Smooth muscle cell (in vitro differentiated cells): ENCODE measurements at regions not wholly inside any gene's neighbourhood (a gene's known extent, or its start where the extent isn't known, plus 50 kb on each side); places are given as distances from the start of the nearest gene placed in this dataset.
A peak's percentile ranks its signal among the peaks of the same experiment; 100 is the strongest.
"Not testable (repeated sequence)": the region's sequence is repeated elsewhere in the genome, so short reads cannot be mapped to it uniquely, and the experiment has no call there.

Experiments used
- DNase-seq: peaks from one replicate; lab custom pipeline; 2025; ENCODE audit not compliant: unreplicated experiment; lab: John Stamatoyannopoulos, UW
- H2AFZ ChIP-seq: fragments of 200-600 bp; sonication (generic); 2 replicates; pipeline ENCODE4 v1.6.0; 2016; ENCODE audit warnings: antibody characterized with exemption, low read depth, mild to moderate bottlenecking
- H3F3A ChIP-seq: fragments of 200-600 bp; sonication (generic); 2 replicates; pipeline ENCODE4 v1.6.0; 2017; ENCODE audit warnings: antibody characterized with exemption, low read depth
- H3K27ac ChIP-seq: fragments of 200-600 bp; sonication (generic); 2 replicates; pipeline ENCODE4 v1.5.1; 2016; ENCODE audit warnings: low read depth, mild to moderate bottlenecking
- H3K27me3 ChIP-seq: fragments of 200-600 bp; sonication (generic); 2 replicates; pipeline ENCODE4 v1.6.1; 2016; ENCODE audit warnings: low read depth, mild to moderate bottlenecking
- H3K36me3 ChIP-seq: fragments of 200-600 bp; sonication (generic); 2 replicates; pipeline ENCODE4 v1.5.1; 2016; ENCODE audit warnings: low read depth
- H3K4me1 ChIP-seq: fragments of 200-600 bp; sonication (generic); 2 replicates; pipeline ENCODE4 v1.5.1; 2016; ENCODE audit warnings: low read depth
- H3K4me2 ChIP-seq: fragments of 200-600 bp; sonication (generic); 2 replicates; pipeline ENCODE4 v1.6.0; 2016; ENCODE audit warnings: mild to moderate bottlenecking
- H3K4me3 ChIP-seq: fragments of 200-600 bp; sonication (generic); 2 replicates; pipeline ENCODE4 v1.5.1; 2016; ENCODE audit warnings: mild to moderate bottlenecking
- H3K79me2 ChIP-seq: fragments of 200-600 bp; sonication (generic); 2 replicates; pipeline ENCODE4 v1.6.0; 2016; ENCODE audit warnings: low read depth, mild to moderate bottlenecking
- H3K9ac ChIP-seq: fragments of 200-600 bp; sonication (generic); 2 replicates; pipeline ENCODE4 v1.6.0; 2016; ENCODE audit warnings: low read depth
- H3K9me3 ChIP-seq: fragments of 200-600 bp; sonication (generic); replicated peaks from 2 replicates; pipeline ENCODE4 v1.5.1; 2016; ENCODE audit warnings: low read depth
- H4K20me1 ChIP-seq: fragments of 200-600 bp; sonication (generic); 2 replicates; pipeline ENCODE4 v1.6.0; 2016; ENCODE audit warnings: low read depth
- WGBS: methylation state at CpG from one replicate; pipeline ENCODE4 v1.1.7; 2016; ENCODE audit warnings: low lambda C conversion rate; 5-methylcytosine and 5-hydroxymethylcytosine counted together
- TF ChIP-seq, protein P1 (sequence below): fragments of 200-600 bp; sonication (generic); IDR thresholded peaks from 2 replicates; pipeline ENCODE4 v1.5.1; 2017; ENCODE audit warnings: borderline replicate concordance, mild to moderate bottlenecking, antibody characterized with exemption; ENCODE audit not compliant: insufficient read depth, poor library complexity, severe bottlenecking

DNA sequence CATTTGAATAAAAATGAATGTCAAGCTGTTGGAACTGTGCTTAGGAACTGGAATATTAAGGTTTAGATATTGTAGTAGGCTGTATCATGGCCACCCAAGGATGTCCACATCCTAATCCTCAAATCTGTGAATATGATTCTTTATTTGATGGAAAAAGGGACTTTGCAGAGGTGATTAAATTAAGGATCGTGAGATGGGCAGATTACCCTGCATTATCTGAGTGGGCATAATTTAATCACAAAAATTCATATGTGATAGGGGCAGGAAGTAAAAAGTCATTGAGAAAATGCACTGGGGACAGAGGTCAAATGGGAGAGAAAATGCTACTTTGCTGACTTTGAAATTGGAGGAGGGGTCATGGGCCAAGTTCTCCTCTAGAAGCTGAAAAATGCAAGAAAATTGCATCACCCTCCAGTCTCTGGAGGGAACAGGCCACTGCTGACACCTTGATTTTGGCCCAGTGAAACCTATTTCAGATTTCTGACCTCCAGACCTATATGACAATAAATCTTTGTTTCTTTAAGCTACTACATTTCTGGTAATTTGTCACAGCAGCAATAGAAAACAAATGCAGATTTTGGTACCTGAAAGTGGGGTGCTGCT lies 521.4 kb downstream of the PCDH7 start:
- no peaks in the 10 kb centered on the region for H4K20me1 ChIP-seq
- H3F3A ChIP-seq: no peaks in the 10 kb centered on the region
- WGBS: 100% methylated on average over 1 of the region's 1 CpG
- no peaks in the 10 kb centered on the region for H3K9me3 ChIP-seq
- H3K27me3 ChIP-seq: no peaks in the 10 kb centered on the region
- no peaks in the 10 kb centered on the region for H3K36me3 ChIP-seq
- H3K9ac ChIP-seq: no peak overlapping the region
- no peak overlapping the region for H3K4me3 ChIP-seq
- no peak overlapping the region for H3K27ac ChIP-seq
- H3K4me2 ChIP-seq: no peak overlapping the region
- H2AFZ ChIP-seq: no peak overlapping the region
- no peaks in the 10 kb centered on the region for H3K79me2 ChIP-seq
- TF ChIP-seq, protein P1, sequence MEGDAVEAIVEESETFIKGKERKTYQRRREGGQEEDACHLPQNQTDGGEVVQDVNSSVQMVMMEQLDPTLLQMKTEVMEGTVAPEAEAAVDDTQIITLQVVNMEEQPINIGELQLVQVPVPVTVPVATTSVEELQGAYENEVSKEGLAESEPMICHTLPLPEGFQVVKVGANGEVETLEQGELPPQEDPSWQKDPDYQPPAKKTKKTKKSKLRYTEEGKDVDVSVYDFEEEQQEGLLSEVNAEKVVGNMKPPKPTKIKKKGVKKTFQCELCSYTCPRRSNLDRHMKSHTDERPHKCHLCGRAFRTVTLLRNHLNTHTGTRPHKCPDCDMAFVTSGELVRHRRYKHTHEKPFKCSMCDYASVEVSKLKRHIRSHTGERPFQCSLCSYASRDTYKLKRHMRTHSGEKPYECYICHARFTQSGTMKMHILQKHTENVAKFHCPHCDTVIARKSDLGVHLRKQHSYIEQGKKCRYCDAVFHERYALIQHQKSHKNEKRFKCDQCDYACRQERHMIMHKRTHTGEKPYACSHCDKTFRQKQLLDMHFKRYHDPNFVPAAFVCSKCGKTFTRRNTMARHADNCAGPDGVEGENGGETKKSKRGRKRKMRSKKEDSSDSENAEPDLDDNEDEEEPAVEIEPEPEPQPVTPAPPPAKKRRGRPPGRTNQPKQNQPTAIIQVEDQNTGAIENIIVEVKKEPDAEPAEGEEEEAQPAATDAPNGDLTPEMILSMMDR: no peak
- DNase-seq: no peak
- H3K4me1 ChIP-seq: no peaks in the 10 kb centered on the region

DNA sequence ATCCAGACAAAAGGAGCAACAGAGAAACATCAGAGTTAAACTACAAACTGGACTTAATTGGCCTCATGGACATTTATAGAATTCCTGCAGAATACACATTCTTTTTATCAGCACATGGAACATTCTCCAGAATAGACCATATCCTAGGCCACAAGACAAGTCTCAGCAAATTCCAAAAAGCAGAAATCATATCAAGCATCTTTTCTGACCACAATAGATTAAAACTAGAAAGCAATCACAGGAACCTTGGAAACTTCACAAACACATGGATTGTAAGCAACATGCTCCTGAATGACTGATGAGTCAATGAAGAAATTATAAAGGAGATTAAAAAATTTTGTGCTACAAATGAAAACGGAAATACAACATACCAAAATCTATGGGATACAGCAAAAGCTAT lies 526.7 kb downstream of the PCDH7 start:
- Histone ChIP-seq H2AFZ (peak overlapping the region; percentile 46), H3K36me3 (no peaks in the 10 kb centered on the region), H3F3A (no peaks in the 10 kb centered on the region), H3K9ac (no peak overlapping the region), H3K4me2 (peak overlapping the region; percentile 27), H3K4me3 (no peak overlapping the region), H3K27me3 (no peaks in the 10 kb centered on the region), H3K27ac (peak overlapping the region; percentile 62), H4K20me1 (no peaks in the 10 kb centered on the region), H3K4me1 (no peaks in the 10 kb centered on the region), H3K79me2 (no peaks in the 10 kb centered on the region), H3K9me3 (no peaks in the 10 kb centered on the region)
- TF ChIP-seq, protein P1: no peak
- 55% methylated on average over 1 of the region's 1 CpG for WGBS
- DNase-seq: no peak

DNA sequence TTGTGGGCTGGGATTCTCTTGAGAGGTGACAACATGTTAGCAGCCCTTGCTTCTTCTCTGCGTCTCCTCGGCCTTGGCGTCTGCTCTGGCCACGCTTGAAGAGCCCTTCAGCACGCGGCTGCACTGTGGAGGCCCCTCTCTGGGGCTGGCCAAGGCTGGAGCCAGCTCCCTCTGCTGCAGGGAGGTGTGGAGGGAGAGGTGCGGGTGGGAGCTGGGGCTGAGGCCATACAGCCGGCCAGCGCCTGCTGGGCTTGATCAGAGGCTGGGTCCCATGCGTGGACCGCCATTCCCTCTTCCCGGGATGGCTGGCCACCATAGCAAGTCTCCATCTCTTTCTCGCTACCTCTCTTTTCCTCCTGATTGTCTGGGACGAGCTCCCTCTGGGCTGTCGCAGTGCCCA lies 539.0 kb downstream of the PCDH7 start:
- H3K4me2 ChIP-seq: no peak overlapping the region
- H3K4me3 ChIP-seq: no peak overlapping the region
- H3K27me3 ChIP-seq: no peaks in the 10 kb centered on the region
- no peaks in the 10 kb centered on the region for H4K20me1 ChIP-seq
- no peak overlapping the region for H3K27ac ChIP-seq
- H3K36me3 ChIP-seq: no peaks in the 10 kb centered on the region
- 92% methylated on average over 15 of the region's 15 CpGs for WGBS
- no peak for DNase-seq
- TF ChIP-seq, protein P1: no peak
- no peaks in the 10 kb centered on the region for H3K79me2 ChIP-seq
- no peaks in the 10 kb centered on the region for H3F3A ChIP-seq
- no peak overlapping the region for H2AFZ ChIP-seq
- no peaks in the 10 kb centered on the region for H3K9me3 ChIP-seq
- H3K4me1 ChIP-seq: no peaks in the 10 kb centered on the region
- H3K9ac ChIP-seq: no peak overlapping the region

DNA sequence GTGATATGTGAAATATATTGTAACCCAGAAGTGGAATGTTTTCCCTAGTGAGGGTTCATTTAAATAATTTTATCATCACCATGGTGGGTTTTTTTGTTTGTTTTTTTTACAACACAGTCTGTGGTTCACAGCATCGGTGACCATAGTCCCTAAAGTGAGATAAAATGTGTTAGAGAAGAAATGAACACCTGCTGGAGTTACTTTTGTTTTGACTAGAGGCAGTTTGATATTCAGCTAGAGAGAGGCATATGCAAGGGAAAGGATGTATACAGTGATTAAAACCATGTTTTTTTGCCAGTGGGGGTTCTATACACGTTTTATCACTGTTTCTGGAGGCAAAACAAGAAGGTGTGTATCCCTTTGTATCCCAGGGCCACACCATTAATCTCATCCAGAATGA lies 541.5 kb downstream of the PCDH7 start:
- no peak overlapping the region for H3K4me3 ChIP-seq
- H3K36me3 ChIP-seq: no peaks in the 10 kb centered on the region
- H3K9me3 ChIP-seq: no peaks in the 10 kb centered on the region
- no peak overlapping the region for H3K4me2 ChIP-seq
- H3K27ac ChIP-seq: no peak overlapping the region
- no peak for DNase-seq
- TF ChIP-seq, protein P1: no peak
- H2AFZ ChIP-seq: no peak overlapping the region
- no peaks in the 10 kb centered on the region for H4K20me1 ChIP-seq
- H3K9ac ChIP-seq: no peak overlapping the region
- no peaks in the 10 kb centered on the region for H3K79me2 ChIP-seq
- H3K27me3 ChIP-seq: no peaks in the 10 kb centered on the region
- H3F3A ChIP-seq: no peaks in the 10 kb centered on the region
- no peaks in the 10 kb centered on the region for H3K4me1 ChIP-seq
- 64% methylated on average over 2 of the region's 2 CpGs for WGBS

DNA sequence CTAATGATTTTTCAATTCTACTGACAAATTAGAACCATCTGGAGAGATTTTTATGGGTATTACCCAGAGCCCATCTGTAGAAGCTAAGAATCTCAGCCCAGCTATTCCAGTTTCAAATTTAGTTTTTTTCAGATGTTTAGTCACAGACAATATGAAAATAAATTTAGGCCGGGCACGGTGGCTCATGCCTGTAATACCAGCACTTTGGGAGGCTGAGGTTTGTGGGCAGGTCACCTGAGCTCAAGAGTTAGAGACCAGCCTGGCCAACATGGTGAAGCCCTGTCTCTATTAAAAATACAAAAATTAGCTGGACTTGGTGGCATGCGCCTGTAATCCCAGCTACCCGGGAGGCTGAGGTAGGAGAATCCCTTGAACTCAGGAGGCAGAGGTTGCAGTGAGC lies 545.9 kb downstream of the PCDH7 start:
- H2AFZ ChIP-seq, DNase-seq, H3K27ac ChIP-seq, H3K27me3 ChIP-seq, H3K9me3 ChIP-seq, H3K36me3 ChIP-seq, H3K4me1 ChIP-seq, H3F3A ChIP-seq, H3K79me2 ChIP-seq, H3K4me2 ChIP-seq, H4K20me1 ChIP-seq, H3K4me3 ChIP-seq, H3K9ac ChIP-seq: not testable (repeated sequence)
- whole genome bisulfite sequencing: 92% methylated on average over 4 of the region's 4 CpGs
